ENCODE measurements at regions not wholly inside any gene's neighbourhood (a gene's known extent, or its start where the extent isn't known, plus 50 kb on each side); places are given as distances from the start of the nearest gene placed in this dataset.

DNA sequence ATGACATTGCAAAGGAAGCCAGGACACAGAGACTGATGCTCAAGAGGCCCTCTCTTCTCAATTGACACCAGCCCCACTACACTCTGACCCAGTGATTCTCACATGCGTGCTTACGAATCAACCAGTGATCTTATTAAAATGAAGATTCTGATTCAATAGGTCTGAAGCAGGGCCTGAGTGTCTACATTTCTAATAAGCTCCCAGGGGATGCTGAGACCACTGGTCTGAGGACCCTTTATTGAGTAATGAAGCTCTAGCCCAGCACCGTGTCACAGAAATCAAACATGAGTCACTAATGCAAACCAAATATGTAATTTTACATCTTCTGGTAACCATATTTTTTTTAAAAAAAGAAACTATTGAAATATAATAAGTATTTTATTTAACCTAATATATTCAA, 689.1 kb upstream of the LMCD1 start:
- Histone ChIP-seq H2AK5ac (ENCODE audit: low read depth, low read length) (no peak overlapping the region), H2AFZ (replicated peaks; ENCODE audit: low read length, poor library complexity) (no peak overlapping the region), H3K4me2 (ENCODE audit: low read depth, low read length) (no peak overlapping the region), H3K27me3 (ENCODE audit: control insufficient read depth, insufficient read depth, low read length) (no peaks in the 10 kb centered on the region), H3K36me3 (ENCODE audit: control insufficient read depth, insufficient read depth, low read length) (no peaks in the 10 kb centered on the region), H4K8ac (ENCODE audit: low read depth in 2 of 2, low read length in 2 of 2) (no peak overlapping the region), H3K79me1 (ENCODE audit: low read depth in 1 of 2, low read length in 2 of 2) (no peaks in the 10 kb centered on the region), H3K4ac (ENCODE audit: low read depth, low read length) (no peak overlapping the region), H3K18ac (ENCODE audit: low read depth, low read length) (no peak overlapping the region), H3K14ac (replicated peaks; ENCODE audit: low read depth, low read length) (no peak overlapping the region), H2BK20ac (ENCODE audit: low read depth, low read length) (no peak overlapping the region), H2AK9ac (replicated peaks; ENCODE audit: low read depth, low read length, poor library complexity) (no peak overlapping the region), H4K5ac (ENCODE audit: low read depth, low read length) (no peak overlapping the region), H4K91ac (ENCODE audit: insufficient read depth, low read depth, low read length) (no peak overlapping the region), H2BK5ac (ENCODE audit: low read depth, low read length, poor library complexity, severe bottlenecking) (no peak overlapping the region), H3K4me1 (ENCODE audit: control insufficient read depth, insufficient read depth, low read length) (no peaks in the 10 kb centered on the region), H3K4me3 (ENCODE audit: insufficient read depth, low read depth, low read length) (no peak overlapping the region), H3K23ac (ENCODE audit: low read depth, low read length) (no peak overlapping the region), H3K9me3 (ENCODE audit: control insufficient read depth, insufficient read depth, low read length) (peaks cover 12% of the 10 kb centered on the region), H3K27ac (ENCODE audit: insufficient read depth, low read length) (no peak overlapping the region), H2BK120ac (ENCODE audit: low read depth, low read length) (no peak overlapping the region), H3K9ac (ENCODE audit: low read depth, low read length) (no peak overlapping the region), H3K56ac (ENCODE audit: extremely low read depth, insufficient read depth, low read length) (no peak overlapping the region), H4K20me1 (ENCODE audit: insufficient read depth, low read length) (no peaks in the 10 kb centered on the region), H3K9me1 (ENCODE audit: insufficient read depth, low read length) (no peaks in the 10 kb centered on the region), H2BK15ac (ENCODE audit: low read depth, low read length) (no peak overlapping the region)
- no TSS peak for BruUV-seq (replicated peaks)
- no CpG with 5 or more reads among the region's 3 CpGs for WGBS, 2 experiments (ENCODE audit: extremely low coverage in 2 of 2, insufficient read length in 1 of 2)
- in situ Hi-C loops (cut with MboI; ENCODE audit: low sequenced_read_pairs) = no loop called here
- ATAC-seq (ENCODE audit: low read depth) (no peak), DNase-seq (no peak)
- intact Hi-C loops (cut with micrococcal nuclease) = no loop called here
- TF ChIP-seq ELK1 (IDR thresholded peaks at IDR 0.05; ENCODE audit: borderline replicate concordance, low read depth, low read length) (no peak), NFE2L2 (IDR thresholded peaks at IDR 0.05; ENCODE audit: low read depth, low read length) (no peak), RCOR1 (IDR thresholded peaks at IDR 0.05; ENCODE audit: insufficient replicate concordance, low read length) (no peak), RFX5 (IDR thresholded peaks at IDR 0.05; ENCODE audit: low read depth, low read length) (no peak), MAFK (IDR thresholded peaks at IDR 0.05; ENCODE audit: low read depth, low read length) (no peak), FOS (IDR thresholded peaks at IDR 0.05; ENCODE audit: low read depth, low read length) (no peak), BHLHE40 (IDR thresholded peaks at IDR 0.05; ENCODE audit: low read depth, low read length) (no peak), SMC3 (IDR thresholded peaks at IDR 0.05; ENCODE audit: low read depth, low read length) (no peak), RAD21 (IDR thresholded peaks at IDR 0.05; ENCODE audit: low read length) (no peak), CEBPB (IDR thresholded peaks at IDR 0.05; ENCODE audit: low read depth, low read length) (no peak), CHD1 (IDR thresholded peaks at IDR 0.05; ENCODE audit: low read depth, low read length) (no peak), MAZ (IDR thresholded peaks at IDR 0.05; ENCODE audit: borderline replicate concordance, low read depth, low read length) (no peak), POLR2A (IDR thresholded peaks at IDR 0.05; ENCODE audit: low read depth, low read length) (no peak), USF2 (IDR thresholded peaks at IDR 0.05; ENCODE audit: low read depth, low read length) (no peak), MXI1 (IDR thresholded peaks at IDR 0.05; ENCODE audit: borderline replicate concordance, low read depth, low read length) (no peak)
- TF ChIP-seq, protein P1, sequence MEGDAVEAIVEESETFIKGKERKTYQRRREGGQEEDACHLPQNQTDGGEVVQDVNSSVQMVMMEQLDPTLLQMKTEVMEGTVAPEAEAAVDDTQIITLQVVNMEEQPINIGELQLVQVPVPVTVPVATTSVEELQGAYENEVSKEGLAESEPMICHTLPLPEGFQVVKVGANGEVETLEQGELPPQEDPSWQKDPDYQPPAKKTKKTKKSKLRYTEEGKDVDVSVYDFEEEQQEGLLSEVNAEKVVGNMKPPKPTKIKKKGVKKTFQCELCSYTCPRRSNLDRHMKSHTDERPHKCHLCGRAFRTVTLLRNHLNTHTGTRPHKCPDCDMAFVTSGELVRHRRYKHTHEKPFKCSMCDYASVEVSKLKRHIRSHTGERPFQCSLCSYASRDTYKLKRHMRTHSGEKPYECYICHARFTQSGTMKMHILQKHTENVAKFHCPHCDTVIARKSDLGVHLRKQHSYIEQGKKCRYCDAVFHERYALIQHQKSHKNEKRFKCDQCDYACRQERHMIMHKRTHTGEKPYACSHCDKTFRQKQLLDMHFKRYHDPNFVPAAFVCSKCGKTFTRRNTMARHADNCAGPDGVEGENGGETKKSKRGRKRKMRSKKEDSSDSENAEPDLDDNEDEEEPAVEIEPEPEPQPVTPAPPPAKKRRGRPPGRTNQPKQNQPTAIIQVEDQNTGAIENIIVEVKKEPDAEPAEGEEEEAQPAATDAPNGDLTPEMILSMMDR (conservative IDR thresholded peaks at IDR 0.05; ENCODE audit: low read depth, low read length) = no peak
- dilution Hi-C loops (cut with HindIII; ENCODE audit: low sequenced_read_pairs, unreplicated experiment) = no loop called here
- POLR2A ChIA-PET (ENCODE audit: unreplicated experiment) = no interaction called here
- CTCF ChIA-PET = no interaction called here

Measured in IMR-90 (cell line).